ENCODE measurements at regions not wholly inside any gene's neighbourhood (a gene's known extent, or its start where the extent isn't known, plus 50 kb on each side); places are given as distances from the start of the nearest gene placed in this dataset.

GRCh38 chr17:62882284-62882683 lies 74.2 kb upstream of the MARCHF10 start:
- ATAC-seq: no peak

DNA sequence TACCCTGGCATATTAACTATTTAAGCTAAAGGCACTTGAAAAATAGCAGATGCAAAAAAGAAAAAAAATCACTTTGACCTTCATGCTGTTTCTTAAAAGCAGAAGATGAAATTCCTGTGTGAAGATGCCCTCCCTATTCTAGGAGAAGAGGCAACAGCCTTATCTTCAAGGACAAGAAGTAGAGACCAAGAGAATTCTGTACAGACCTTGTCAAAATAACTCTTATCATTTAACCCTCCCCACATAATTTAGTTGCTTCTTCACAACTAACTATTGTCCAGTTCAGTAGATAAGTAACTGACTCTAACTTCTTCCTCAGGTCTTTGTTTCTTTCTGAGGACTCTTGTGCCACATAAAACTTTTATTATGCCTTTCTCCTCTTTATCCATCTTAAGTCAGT lies 72.0 kb upstream of the MARCHF10 start:
- no peak for ATAC-seq

GRCh38 chr17:62876673-62877405 lies 68.7 kb upstream of the MARCHF10 start:
- ATAC-seq: peak; percentile 85

DNA sequence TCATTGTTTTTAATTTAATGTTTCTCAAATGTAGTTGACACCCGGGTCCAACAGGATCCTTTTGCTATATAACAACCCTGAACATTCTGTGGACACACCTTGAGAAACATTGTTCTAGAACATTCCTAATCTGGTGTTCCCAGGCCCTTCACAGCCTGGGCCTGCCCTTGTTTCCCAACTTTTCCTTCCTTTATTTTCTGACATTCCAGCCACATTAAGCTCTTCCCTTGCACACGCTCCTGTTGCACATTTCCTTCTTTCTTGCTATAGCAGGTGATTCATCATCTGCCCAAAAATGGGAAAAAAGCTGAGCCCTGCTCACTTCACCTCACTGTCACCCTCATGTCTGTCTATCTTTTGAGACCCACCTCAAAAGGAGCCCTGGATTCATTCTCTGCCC lies 67.9 kb upstream of the MARCHF10 start:
- ATAC-seq: peak; percentile 22

DNA sequence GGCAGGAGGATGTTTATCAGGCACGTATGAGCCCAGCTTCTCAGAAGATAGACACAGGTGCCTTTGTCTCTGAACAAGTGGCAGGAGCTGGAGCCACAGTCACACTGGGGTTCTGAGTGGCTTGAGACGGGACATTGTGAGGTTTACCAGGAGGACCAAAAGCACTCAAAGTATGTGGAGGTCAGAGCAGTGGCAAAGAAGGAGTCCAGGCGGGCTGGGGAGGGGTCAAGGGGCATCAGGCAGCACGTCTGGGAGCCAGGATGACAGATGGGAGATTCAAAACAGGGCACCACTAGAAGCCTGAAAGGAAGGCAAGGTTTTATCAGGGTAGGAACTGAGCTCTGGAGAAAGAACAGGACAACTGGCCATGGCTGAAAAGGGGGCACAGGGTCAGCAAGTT lies 67.2 kb upstream of the MARCHF10 start:
- ATAC-seq: no peak

DNA sequence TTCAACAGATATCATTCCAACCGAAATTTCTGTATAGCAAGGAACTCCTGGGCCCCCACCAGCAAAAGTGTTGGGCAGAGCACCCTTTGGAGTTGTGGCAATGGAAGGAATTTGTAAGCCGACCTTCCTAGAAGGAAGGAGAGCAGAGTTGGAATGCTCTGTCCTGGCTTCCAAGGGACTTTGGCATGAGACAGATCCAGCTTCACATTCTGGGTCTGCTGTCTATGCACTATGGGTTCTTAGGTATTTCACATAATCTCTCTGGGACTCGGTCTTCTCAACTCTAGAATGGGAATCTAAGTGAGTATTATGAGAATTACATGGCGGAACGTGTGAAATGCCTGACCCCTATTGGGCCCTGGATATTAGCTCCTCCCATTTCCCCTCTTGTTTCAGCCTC lies 63.2 kb upstream of the MARCHF10 start:
- ATAC-seq: no peak

DNA sequence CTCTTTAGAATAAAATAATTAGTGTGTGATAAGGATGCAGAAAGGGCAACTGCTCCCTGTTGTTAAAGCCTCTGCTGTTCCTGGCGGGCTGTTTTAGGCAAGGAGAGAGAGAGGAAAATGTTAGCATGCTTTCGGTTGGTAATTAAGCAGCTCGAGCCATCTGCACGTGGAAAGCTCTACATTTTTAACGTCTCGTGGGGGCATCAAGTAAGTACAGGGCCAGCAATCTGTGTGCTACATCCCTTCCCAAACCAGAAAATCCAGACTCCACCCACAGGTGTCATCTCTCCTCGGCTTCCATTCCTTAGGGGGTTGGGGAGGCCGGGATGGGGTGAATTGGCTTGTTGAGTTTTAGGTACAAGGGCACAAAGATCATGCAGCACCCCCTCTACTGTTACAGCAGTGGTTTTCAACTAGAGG lies 62.4 kb upstream of the MARCHF10 start:
- no peak for ATAC-seq

- no peak for ATAC-seq
Observed at GRCh38 chr17:62870030-62870541, 62.0 kb upstream of the MARCHF10 start.

DNA sequence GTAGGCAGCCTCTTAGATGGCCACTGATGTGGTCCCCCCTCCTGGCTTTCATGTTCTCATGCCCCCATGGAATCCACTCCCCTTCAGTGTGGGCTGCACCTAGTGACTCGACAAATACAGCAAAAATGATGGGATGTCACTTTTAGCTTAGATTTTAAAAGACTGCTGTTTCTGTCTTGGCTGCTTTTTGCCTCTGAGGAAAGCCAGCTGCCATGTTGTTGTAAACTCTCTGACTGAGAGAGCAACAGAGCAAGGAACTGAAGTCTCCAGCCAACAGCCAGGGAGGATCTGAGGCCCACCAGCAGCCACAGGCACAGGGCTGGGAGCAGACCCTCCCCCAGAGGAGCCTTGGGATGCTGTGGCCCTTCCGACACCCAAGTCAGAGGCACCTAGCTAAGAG lies 60.6 kb upstream of the MARCHF10 start:
- no peak for ATAC-seq

GRCh38 chr17:62868008-62868407 lies 59.9 kb upstream of the MARCHF10 start:
- no peak for ATAC-seq

DNA sequence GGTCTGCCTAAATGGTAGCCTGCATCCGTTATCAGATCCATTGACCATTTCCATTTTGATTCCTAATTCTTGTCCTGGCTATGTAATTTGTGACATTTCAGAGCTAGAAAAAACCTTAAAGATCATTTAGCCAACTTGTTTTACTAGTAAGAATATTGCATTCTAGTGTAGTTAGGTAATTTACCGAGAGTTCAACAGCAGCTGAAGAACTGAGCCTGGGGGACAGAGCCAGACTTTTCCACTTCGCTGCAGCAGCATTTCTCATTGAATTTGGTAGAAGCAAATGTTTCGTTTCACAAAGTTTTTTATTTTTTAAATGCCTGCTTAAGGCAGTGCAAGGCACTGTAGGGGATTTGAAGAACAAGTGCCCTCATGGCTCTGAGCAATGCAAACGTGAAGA lies 59.2 kb upstream of the MARCHF10 start:
- ATAC-seq: no peak

DNA sequence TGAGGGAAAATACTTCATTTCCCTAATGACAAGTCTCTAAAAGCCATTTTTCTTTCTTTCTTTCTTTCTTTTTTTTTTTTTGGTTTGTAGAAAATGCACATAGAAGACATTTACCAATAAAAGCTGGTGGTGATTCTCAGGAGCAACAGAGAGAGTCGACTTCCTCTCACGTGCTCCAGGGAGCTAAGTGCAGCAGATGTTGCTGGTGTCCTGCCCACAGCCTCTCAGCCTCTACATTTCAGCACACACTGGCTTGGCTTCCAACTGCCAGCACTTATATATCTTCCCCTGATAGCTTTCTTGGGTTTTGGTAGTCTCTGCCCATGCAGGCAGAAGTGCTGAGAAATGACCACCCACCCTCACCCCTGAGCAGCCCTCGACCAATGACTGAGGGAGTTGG lies 58.4 kb upstream of the MARCHF10 start:
- ATAC-seq: no peak

GRCh38 chr17:62865586-62865985 lies 57.5 kb upstream of the MARCHF10 start:
- ATAC-seq: no peak

DNA sequence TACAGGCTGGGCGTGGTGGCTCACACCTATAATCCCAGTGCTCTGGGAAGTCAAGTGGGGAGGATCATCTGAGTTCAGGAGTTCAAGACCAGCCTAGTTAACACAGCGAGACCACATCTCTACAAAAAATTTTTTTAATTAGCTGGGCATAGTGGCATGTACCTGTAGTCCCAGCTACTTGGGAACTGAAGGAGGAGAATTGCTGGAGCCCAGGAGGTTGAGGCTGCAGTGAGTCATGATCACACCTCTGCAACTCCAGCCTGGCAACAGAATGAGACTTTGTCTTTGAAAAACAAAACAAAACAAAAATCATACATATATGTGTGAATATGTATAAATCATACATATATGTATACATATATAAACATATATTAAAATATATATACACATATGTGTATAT lies 54.1 kb upstream of the MARCHF10 start:
- ATAC-seq: no peak

- peak; percentile 44 for ATAC-seq
Observed at GRCh38 chr17:62860962-62861873, 53.1 kb upstream of the MARCHF10 start.

- no peak for ATAC-seq
Observed at GRCh38 chr17:62859146-62859545, 51.0 kb upstream of the MARCHF10 start.

Data from esophagus mucosa (tissue), 1 donor.